BLaER1 treated with 17β-estradiol and CSF1 and Interleukin-3, amounts not matched to agents 10 nM and 100 nM (cell line): ENCODE measurements at regions not wholly inside any gene's neighbourhood (a gene's known extent, or its start where the extent isn't known, plus 50 kb on each side); places are given as distances from the start of the nearest gene placed in this dataset.

ENCODE experiments used
- H3K27ac ChIP-seq, 11 experiments: shearing (Covaris generic); formaldehyde crosslinking; 2 replicates each; pipeline ENCODE4 v1.8.1; 2022
- H3K27me3 ChIP-seq, 11 experiments: shearing (Covaris generic); formaldehyde crosslinking; 2 replicates each; pipeline ENCODE4 v1.8.1; 2022
- H3K36me3 ChIP-seq, 11 experiments: shearing (Covaris generic); formaldehyde crosslinking; 2 replicates each; pipeline ENCODE4 v1.8.1; 2022
- H3K4me1 ChIP-seq, 10 experiments: shearing (Covaris generic); formaldehyde crosslinking; 2 replicates each; pipeline ENCODE4 v1.8.1; 2022
- H3K4me2 ChIP-seq, 11 experiments: shearing (Covaris generic); formaldehyde crosslinking; 2 replicates each; pipeline ENCODE4 v1.8.1; 2022
- H3K4me3 ChIP-seq, 10 experiments: shearing (Covaris generic); formaldehyde crosslinking; 2 replicates each; pipeline ENCODE4 v1.8.1; 2022
- H3K9ac ChIP-seq, 11 experiments: shearing (Covaris generic); formaldehyde crosslinking; 2 replicates each; pipeline ENCODE4 v1.8.1; 2022
- H3K9me3 ChIP-seq, 11 experiments: shearing (Covaris generic); formaldehyde crosslinking; replicated peaks in 1 of 11; 2 replicates each; pipeline ENCODE4 v1.8.1; 2022
- H4K20me1 ChIP-seq, 11 experiments: shearing (Covaris generic); formaldehyde crosslinking; 2 replicates each; pipeline ENCODE4 v1.8.1; 2022
- Cebpa-rat ChIP-seq, 11 experiments: shearing (Covaris generic); IDR thresholded peaks; 2 replicates each; pipeline ENCODE4 v1.8.1; 2022

DNA sequence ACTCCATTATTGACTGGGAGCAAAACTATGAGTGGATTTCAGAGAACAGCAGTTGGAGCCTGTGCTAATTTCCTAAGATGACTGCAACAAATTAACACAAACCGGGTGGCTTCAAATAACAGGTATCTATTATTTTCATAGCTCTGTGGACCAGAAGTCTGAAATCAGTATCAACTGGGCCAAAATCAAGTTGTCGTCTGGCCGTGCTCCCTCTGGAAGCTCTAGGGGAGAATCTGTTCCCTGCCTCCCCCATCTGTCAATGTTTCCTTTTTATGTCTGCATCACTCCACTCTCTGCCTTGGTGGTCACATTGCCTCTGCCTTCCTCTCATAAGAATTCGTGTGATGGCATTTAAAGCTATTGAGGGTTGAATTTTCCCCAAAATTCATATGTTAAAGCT lies 269.8 kb downstream of the TMX3 start:
- no peak for TF ChIP-seq Cebpa-rat (IDR thresholded peaks at IDR 0.05)
- no peaks in the 10 kb centered on the region for H3K27me3 ChIP-seq
- H3K36me3 ChIP-seq = no peaks in the 10 kb centered on the region
- H3K4me3 ChIP-seq = no peak overlapping the region
- H3K9me3 ChIP-seq = peaks cover 0 to 11% (median 0%) of the 10 kb centered on the region in 11 experiments; a peak in 7 of 22 replicates
- peaks cover 0 to 14% (median 7%) of the 10 kb centered on the region in 10 experiments; a peak in 13 of 20 replicates for H3K4me1 ChIP-seq
- no peak overlapping the region for H3K4me2 ChIP-seq
- H3K27ac ChIP-seq = no peak overlapping the region
- no peaks in the 10 kb centered on the region for H4K20me1 ChIP-seq
- no peak overlapping the region for H3K9ac ChIP-seq

DNA sequence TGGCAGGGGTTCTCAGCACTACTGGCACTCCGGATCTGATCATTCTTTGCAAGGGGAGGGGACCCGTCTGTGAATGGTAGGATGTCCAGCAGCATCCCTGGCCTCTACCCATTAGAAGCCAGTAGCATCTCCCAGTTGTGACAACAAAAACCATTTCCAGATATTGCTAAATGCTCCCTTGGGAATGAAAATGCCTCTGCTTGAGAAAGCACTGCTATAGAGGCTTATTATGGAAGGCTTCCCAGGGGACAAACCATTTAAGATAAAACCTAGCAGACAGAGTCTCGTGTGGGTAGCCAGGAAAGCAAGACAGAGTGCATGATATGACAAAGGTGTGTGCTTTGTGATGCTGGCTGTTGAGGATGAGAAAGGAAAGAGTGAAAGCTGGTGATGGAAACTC lies 273.7 kb downstream of the TMX3 start:
- H3K27ac ChIP-seq = peak overlapping the region in 1 of 11 experiments; percentile 37; a peak in 1 of 22 replicates
- H3K36me3 ChIP-seq = peaks cover 0 to 9% (median 0%) of the 10 kb centered on the region in 11 experiments; a peak in 2 of 22 replicates
- no peak for TF ChIP-seq Cebpa-rat (IDR thresholded peaks at IDR 0.05)
- no peaks in the 10 kb centered on the region for H3K27me3 ChIP-seq
- no peak overlapping the region for H3K9ac ChIP-seq
- no peaks in the 10 kb centered on the region for H4K20me1 ChIP-seq
- peak overlapping the region in 8 of 11 experiments; percentile 23 to 57 (median 44); a peak in 16 of 22 replicates for H3K4me2 ChIP-seq
- peaks cover 20 to 50% (median 30%) of the 10 kb centered on the region in 11 experiments for H3K9me3 ChIP-seq
- no peak overlapping the region for H3K4me3 ChIP-seq
- peaks cover 21 to 46% (median 29%) of the 10 kb centered on the region in 10 experiments for H3K4me1 ChIP-seq

DNA sequence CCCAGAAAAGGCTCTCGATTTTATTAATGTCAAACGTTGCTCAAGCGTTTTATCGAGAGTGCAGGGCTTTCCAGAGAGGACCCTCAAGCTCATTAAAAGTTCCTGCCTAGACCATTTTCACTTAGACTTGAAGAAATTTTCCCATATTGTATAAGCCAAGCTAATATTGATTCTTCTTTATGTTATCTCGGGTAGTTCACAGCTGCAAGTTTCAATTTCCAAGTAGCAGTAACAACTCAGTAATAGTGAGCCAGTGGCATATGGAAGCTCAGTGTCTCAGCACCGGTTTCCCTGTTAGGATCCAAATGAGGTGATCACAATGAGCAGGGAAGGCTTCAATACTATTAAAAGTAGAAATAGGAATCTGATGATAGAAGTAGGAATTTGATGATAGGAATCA lies 274.5 kb downstream of the TMX3 start:
- no peak for TF ChIP-seq Cebpa-rat (IDR thresholded peaks at IDR 0.05)
- Histone ChIP-seq H3K36me3 (peaks cover 0 to 9% (median 0%) of the 10 kb centered on the region in 11 experiments; a peak in 2 of 22 replicates), H4K20me1 (no peaks in the 10 kb centered on the region), H3K9me3 (peaks cover 24 to 54% (median 37%) of the 10 kb centered on the region in 11 experiments), H3K4me1 (peaks cover 24 to 49% (median 32%) of the 10 kb centered on the region in 10 experiments), H3K27ac (peak overlapping the region in 1 of 11 experiments; percentile 73; a peak in 1 of 22 replicates), H3K9ac (no peak overlapping the region), H3K4me3 (no peak overlapping the region), H3K4me2 (peak overlapping the region in 2 of 11 experiments; percentile 54 to 57; a peak in 2 of 22 replicates), H3K27me3 (no peaks in the 10 kb centered on the region)

DNA sequence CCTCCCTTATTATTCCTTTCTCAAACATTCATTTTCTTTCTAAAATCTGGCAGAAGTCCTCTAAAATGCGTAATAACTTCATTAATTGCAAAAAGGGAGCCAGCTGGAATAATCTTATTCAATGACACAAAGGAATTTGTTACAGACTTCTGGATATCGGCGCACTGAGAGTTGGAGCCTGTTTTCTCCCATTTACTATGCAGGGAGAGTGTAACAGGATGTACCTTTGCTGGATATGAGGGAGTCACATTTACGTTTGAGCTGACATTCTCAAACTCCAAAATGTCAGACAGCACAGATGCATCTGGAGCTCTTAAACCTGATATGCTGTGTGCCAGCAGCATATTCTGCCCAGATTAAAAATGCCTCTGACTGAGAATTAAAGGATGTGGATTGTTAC lies 275.3 kb downstream of the TMX3 start:
- Histone ChIP-seq H3K4me1 (peaks cover 24 to 49% (median 32%) of the 10 kb centered on the region in 10 experiments), H3K27ac (peak overlapping the region in 5 of 11 experiments; percentile 43 to 73 (median 63); a peak in 8 of 22 replicates)

DNA sequence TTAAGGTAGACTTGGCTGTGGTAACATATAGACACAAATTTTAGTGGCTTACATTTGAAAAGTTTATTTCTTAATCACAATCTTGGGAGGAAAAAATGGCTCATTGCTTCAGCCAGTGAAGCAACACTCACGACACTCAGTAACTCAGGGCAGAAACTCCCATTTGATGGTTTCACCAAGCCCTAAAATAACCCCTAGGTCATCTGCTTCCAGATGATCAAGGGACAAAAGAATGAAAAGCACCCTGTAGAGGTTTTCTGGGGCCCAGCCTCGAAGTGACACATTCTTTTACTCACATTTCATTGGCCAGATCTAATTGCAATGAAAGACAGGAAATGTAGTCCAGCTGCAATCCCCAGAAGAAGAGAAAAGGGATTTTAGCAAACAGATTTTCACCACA lies 275.9 kb downstream of the TMX3 start:
- peaks cover 24 to 64% (median 38%) of the 10 kb centered on the region in 11 experiments for H3K9me3 ChIP-seq
- no peak overlapping the region for H3K9ac ChIP-seq
- peaks cover 24 to 49% (median 32%) of the 10 kb centered on the region in 10 experiments for H3K4me1 ChIP-seq
- H3K27ac ChIP-seq = peak overlapping the region in 9 of 11 experiments; percentile 20 to 87 (median 70); a peak in 15 of 22 replicates
- H3K4me3 ChIP-seq = no peak overlapping the region; a peak in 1 of 20 replicates
- H3K36me3 ChIP-seq = peaks cover 0 to 9% (median 0%) of the 10 kb centered on the region in 11 experiments; a peak in 2 of 22 replicates
- H4K20me1 ChIP-seq = no peaks in the 10 kb centered on the region
- peak overlapping the region in 10 of 11 experiments; percentile 11 to 58 (median 32); a peak in 18 of 22 replicates for H3K4me2 ChIP-seq
- peak in 2 of 11 experiments; percentile 25 to 56; a peak in 3 of 22 replicates for TF ChIP-seq Cebpa-rat (IDR thresholded peaks at IDR 0.05)
- H3K27me3 ChIP-seq = no peaks in the 10 kb centered on the region

More for the DNA sequence above, 275.3 kb downstream of the TMX3 start:
- H3K9ac ChIP-seq = no peak overlapping the region
- peaks cover 24 to 62% (median 40%) of the 10 kb centered on the region in 11 experiments for H3K9me3 ChIP-seq
- no peaks in the 10 kb centered on the region for H3K27me3 ChIP-seq
- H3K4me2 ChIP-seq = peak overlapping the region in 6 of 11 experiments; percentile 27 to 58 (median 32); a peak in 6 of 22 replicates
- H3K36me3 ChIP-seq = peaks cover 0 to 9% (median 0%) of the 10 kb centered on the region in 11 experiments; a peak in 2 of 22 replicates
- TF ChIP-seq Cebpa-rat (IDR thresholded peaks at IDR 0.05) = no peak
- H3K4me3 ChIP-seq = no peak overlapping the region
- H4K20me1 ChIP-seq = no peaks in the 10 kb centered on the region

DNA sequence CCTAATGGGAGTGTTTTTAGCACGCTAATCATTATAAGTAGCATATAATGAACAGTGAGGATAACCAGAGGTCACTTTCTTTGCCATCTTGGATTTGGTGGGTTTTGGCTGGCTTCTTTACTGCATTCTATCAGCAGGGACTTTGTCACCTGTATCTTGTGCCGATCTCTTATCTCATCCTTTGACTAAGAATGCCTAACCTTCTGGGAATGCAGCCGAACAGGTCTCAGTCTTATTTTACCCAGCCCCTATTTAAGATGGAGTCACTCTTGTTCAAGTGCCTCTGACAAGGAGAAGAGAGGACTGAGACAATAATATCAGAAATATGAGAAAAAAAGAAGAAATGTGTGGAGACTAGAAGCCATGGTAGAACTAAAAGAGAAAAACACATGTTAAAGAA lies 276.4 kb downstream of the TMX3 start:
- H3K4me3 ChIP-seq = peak overlapping the region in 1 of 10 experiments; percentile 13; a peak in 3 of 20 replicates
- peak overlapping the region in 9 of 11 experiments; percentile 20 to 87 (median 70); a peak in 15 of 22 replicates for H3K27ac ChIP-seq
- H3K36me3 ChIP-seq = peaks cover 0 to 9% (median 0%) of the 10 kb centered on the region in 11 experiments; a peak in 2 of 22 replicates
- H3K27me3 ChIP-seq = no peaks in the 10 kb centered on the region
- peak overlapping the region in 1 of 11 experiments; percentile 36; a peak in 1 of 22 replicates for H3K9ac ChIP-seq
- H3K9me3 ChIP-seq = peaks cover 24 to 64% (median 38%) of the 10 kb centered on the region in 11 experiments
- peak overlapping the region in 9 of 11 experiments; percentile 21 to 58 (median 33); a peak in 11 of 22 replicates for H3K4me2 ChIP-seq
- no peaks in the 10 kb centered on the region for H4K20me1 ChIP-seq
- H3K4me1 ChIP-seq = peaks cover 24 to 49% (median 32%) of the 10 kb centered on the region in 10 experiments
- no peak for TF ChIP-seq Cebpa-rat (IDR thresholded peaks at IDR 0.05)

DNA sequence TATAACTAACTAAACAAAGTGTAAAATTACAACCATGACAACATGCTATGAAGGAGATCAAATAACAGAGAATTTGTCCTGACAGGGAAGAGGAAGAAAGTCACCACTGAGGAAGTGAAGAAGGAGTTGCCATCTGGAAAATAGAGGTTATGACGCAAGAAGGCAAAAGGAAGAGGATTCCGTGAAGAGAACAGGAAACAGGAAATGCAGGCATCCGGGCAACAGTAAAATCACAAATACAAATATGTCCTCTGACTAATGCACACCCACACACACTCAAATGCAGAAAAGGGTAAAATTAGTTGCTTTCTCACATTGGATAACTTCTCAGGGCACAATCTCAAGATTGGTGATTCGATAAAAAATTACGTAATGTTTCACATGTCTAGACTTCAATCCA lies 278.4 kb downstream of the TMX3 start:
- H3K9me3 ChIP-seq = peaks cover 24 to 70% (median 38%) of the 10 kb centered on the region in 11 experiments
- H3K36me3 ChIP-seq = peaks cover 0 to 9% (median 0%) of the 10 kb centered on the region in 11 experiments; a peak in 2 of 22 replicates
- H3K4me2 ChIP-seq = peak overlapping the region; percentile 4 to 57 (median 35); a peak in 18 of 22 replicates
- H3K4me1 ChIP-seq = peaks cover 26 to 47% (median 32%) of the 10 kb centered on the region in 10 experiments
- H3K9ac ChIP-seq = peak overlapping the region in 4 of 11 experiments; percentile 19 to 48 (median 32); a peak in 4 of 22 replicates
- peak overlapping the region; percentile 35 to 87 (median 72); a peak in 20 of 22 replicates for H3K27ac ChIP-seq
- H3K4me3 ChIP-seq = peak overlapping the region in 4 of 10 experiments; percentile 1 to 26 (median 18); a peak in 2 of 20 replicates
- no peaks in the 10 kb centered on the region for H3K27me3 ChIP-seq
- TF ChIP-seq Cebpa-rat (IDR thresholded peaks at IDR 0.05) = peak in 9 of 11 experiments; percentile 38 to 88 (median 66); a peak in 12 of 22 replicates
- no peaks in the 10 kb centered on the region for H4K20me1 ChIP-seq

DNA sequence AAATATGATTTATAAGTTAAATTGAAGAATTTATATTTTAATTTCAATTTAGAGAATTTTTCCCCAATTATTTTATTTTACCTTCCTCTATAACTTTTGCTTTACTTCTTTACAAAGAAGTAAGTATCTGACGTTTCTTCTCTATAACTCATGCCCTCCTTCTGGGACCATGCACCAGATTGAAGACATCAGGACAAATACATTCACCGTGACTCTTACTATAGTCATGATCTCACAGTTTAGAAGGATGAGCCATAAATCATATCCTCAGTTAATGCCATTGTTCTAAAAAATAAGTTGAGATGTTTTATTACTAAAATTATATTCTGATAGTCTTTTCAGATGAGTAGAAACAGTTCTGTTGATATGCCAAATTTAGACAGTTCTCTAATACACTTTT lies 279.3 kb downstream of the TMX3 start:
- H3K27me3 ChIP-seq = no peaks in the 10 kb centered on the region
- H3K4me3 ChIP-seq = no peak overlapping the region
- peaks cover 0 to 9% (median 0%) of the 10 kb centered on the region in 11 experiments; a peak in 2 of 22 replicates for H3K36me3 ChIP-seq
- no peaks in the 10 kb centered on the region for H4K20me1 ChIP-seq
- TF ChIP-seq Cebpa-rat (IDR thresholded peaks at IDR 0.05) = no peak
- H3K9me3 ChIP-seq = peaks cover 24 to 68% (median 38%) of the 10 kb centered on the region in 11 experiments
- H3K4me2 ChIP-seq = no peak overlapping the region
- H3K27ac ChIP-seq = peak overlapping the region in 9 of 11 experiments; percentile 59 to 87 (median 73); a peak in 13 of 22 replicates
- H3K4me1 ChIP-seq = peaks cover 20 to 50% (median 26%) of the 10 kb centered on the region in 10 experiments; a peak in 19 of 20 replicates
- no peak overlapping the region for H3K9ac ChIP-seq

DNA sequence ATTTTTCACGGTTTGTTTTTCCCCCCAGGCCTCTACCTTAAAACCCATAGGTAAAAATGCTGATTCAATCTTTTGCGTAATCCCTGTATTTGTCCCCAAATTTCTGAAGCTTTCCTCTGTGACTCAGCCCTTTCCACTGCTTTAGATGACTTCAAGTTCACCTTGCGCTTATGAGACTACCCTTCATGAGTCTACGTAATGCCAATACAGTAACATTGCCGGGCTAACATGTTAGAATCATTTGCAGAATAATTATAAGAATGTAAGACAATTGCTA lies 283.0 kb downstream of the TMX3 start:
- Histone ChIP-seq H3K36me3 (no peaks in the 10 kb centered on the region), H3K4me2 (peak overlapping the region in 3 of 11 experiments; percentile 4 to 69 (median 11); a peak in 3 of 22 replicates), H4K20me1 (no peaks in the 10 kb centered on the region), H3K27ac (no peak overlapping the region), H3K9me3 (peaks cover 9 to 30% (median 14%) of the 10 kb centered on the region in 11 experiments; a peak in 20 of 22 replicates), H3K27me3 (no peaks in the 10 kb centered on the region), H3K9ac (no peak overlapping the region), H3K4me1 (peaks cover 8 to 60% (median 13%) of the 10 kb centered on the region in 10 experiments; a peak in 17 of 20 replicates), H3K4me3 (no peak overlapping the region)
- TF ChIP-seq Cebpa-rat (IDR thresholded peaks at IDR 0.05) = no peak
